ENCODE measurements at regions not wholly inside any gene's neighbourhood (a gene's known extent, or its start where the extent isn't known, plus 50 kb on each side); places are given as distances from the start of the nearest gene placed in this dataset.
A peak's percentile ranks its signal among the peaks of the same experiment; 100 is the strongest.

DNA sequence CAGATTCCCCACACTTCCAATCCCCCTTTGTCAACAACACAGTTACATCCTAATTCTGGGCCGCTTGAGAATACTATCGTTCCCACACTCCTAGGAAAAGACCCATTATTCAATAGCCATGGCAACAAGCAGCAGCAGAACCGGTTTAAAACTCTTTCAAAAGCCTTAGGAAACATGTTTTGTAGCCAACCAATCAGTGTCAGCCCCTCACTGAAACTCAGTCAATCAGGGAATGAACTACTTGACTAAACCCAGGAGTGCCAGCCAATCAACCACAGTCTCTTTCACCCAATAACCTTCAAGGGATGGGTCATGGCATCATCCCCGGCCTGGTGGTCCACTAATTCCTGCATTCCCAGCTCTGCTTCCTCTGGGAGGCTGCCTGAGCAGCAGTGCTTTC, 204.8 kb upstream of the HS6ST1 start:
- FAIRE-seq = no peak
- H3K27ac ChIP-seq = no peak overlapping the region
- TF ChIP-seq, protein P1, sequence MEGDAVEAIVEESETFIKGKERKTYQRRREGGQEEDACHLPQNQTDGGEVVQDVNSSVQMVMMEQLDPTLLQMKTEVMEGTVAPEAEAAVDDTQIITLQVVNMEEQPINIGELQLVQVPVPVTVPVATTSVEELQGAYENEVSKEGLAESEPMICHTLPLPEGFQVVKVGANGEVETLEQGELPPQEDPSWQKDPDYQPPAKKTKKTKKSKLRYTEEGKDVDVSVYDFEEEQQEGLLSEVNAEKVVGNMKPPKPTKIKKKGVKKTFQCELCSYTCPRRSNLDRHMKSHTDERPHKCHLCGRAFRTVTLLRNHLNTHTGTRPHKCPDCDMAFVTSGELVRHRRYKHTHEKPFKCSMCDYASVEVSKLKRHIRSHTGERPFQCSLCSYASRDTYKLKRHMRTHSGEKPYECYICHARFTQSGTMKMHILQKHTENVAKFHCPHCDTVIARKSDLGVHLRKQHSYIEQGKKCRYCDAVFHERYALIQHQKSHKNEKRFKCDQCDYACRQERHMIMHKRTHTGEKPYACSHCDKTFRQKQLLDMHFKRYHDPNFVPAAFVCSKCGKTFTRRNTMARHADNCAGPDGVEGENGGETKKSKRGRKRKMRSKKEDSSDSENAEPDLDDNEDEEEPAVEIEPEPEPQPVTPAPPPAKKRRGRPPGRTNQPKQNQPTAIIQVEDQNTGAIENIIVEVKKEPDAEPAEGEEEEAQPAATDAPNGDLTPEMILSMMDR (IDR thresholded peaks at IDR 0.05) = no peak

DNA sequence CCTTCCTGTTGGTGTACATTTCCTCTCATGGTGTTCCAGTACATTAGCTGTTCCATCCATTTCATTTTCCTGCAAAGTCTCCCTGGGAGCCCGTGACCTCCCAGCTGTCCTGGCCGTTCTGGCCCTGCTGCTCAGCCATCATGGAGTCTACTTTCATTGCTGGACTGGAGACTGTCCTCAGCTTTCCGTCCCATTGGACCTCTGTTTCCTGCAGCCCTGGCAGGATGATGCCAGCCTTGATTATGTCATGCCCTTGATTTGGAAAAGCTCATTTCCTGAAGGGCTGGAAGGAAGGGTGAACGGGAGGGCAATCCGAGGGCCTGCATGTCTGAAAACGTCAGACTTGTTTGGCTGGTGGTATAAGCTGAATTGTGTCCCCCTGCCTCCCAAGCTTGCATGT, 205.5 kb upstream of the HS6ST1 start:
- intact Hi-C loops (cut with DNase I) = no loop called here
- Histone ChIP-seq H3K36me3 (no peaks in the 10 kb centered on the region), H3K27ac (no peak overlapping the region), H3K9me3 (no peaks in the 10 kb centered on the region), H3K27me3 (no peaks in the 10 kb centered on the region), H3K4me3 (no peak overlapping the region), H3K4me1 (no peaks in the 10 kb centered on the region)
- FAIRE-seq (no peak), DNase-seq (no peak), ATAC-seq (no peak)
- TF ChIP-seq, protein P1 (IDR thresholded peaks at IDR 0.05) = no peak
- WGBS, 2 donors = 86 to 88% methylated on average over 6 of the region's 6 CpGs

More for the DNA sequence above, 204.8 kb upstream of the HS6ST1 start:
- Histone ChIP-seq H3K9me3 (no peaks in the 10 kb centered on the region), H3K4me1 (no peaks in the 10 kb centered on the region), H3K4me3 (no peak overlapping the region), H3K36me3 (no peaks in the 10 kb centered on the region), H3K27me3 (no peaks in the 10 kb centered on the region)
- ATAC-seq = peak in 1 of 4 donors; percentile 12
- DNase-seq = no peak
- WGBS, 2 donors = 67 to 71% methylated on average over 4 of the region's 4 CpGs
- intact Hi-C loops (cut with DNase I) = no loop called here

DNA sequence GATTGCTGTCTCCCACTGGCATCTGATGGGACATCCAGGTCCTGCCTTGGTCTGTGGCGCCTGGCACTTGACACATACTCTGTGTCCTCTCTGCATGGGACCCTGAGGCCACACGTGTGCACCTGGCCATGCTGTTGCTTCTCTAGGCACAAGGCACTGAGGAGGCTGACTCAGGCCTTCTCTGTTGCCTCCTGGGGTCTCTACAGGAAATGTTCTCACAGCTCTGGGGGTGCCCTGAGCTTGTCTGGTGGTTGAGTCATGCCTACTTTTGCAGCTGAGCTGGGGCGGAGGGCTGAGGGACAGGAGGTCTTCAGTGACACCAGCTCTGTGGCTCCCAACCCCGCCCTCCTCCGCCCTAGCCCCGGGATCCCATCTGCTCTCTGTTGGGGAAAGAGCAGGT, 207.0 kb upstream of the HS6ST1 start:
- WGBS, 2 donors = 91 to 94% methylated on average over 6 of the region's 6 CpGs
- ATAC-seq = no peak
- H3K27me3 ChIP-seq = no peaks in the 10 kb centered on the region
- no peak for FAIRE-seq
- no peak overlapping the region for H3K4me3 ChIP-seq
- H3K4me1 ChIP-seq = no peaks in the 10 kb centered on the region
- no peak for DNase-seq
- no peaks in the 10 kb centered on the region for H3K36me3 ChIP-seq
- H3K27ac ChIP-seq = no peak overlapping the region
- no peaks in the 10 kb centered on the region for H3K9me3 ChIP-seq
- intact Hi-C loops (cut with DNase I) = no loop called here
- TF ChIP-seq, protein P1 (IDR thresholded peaks at IDR 0.05) = no peak

DNA sequence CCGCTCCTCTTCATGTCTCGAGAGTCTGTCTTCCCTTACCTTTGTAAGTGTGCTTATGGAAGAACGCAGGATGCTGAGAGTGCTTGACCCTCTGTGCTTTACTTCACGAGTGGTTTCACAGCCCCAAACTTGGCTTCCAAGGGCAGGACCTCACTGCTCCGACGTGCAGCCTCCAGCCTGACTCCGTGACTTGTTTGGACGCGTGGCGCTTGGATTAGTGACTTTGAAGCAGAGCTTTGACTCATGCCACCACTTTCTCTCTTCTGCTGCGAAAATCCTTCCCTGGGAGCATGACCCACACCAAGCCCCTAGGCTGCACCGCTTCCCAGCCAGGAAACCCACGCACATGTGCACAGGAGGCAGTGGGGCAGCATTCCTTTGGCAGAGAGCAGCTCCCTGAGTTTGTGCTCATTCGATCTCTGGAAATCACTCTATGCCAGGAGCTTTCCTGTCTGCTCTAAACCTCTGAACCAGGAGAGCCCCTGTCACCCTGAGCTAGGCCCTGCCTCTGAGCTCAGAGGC, 207.8 kb upstream of the HS6ST1 start:
- FAIRE-seq = no peak
- no peak overlapping the region for H3K27ac ChIP-seq

DNA sequence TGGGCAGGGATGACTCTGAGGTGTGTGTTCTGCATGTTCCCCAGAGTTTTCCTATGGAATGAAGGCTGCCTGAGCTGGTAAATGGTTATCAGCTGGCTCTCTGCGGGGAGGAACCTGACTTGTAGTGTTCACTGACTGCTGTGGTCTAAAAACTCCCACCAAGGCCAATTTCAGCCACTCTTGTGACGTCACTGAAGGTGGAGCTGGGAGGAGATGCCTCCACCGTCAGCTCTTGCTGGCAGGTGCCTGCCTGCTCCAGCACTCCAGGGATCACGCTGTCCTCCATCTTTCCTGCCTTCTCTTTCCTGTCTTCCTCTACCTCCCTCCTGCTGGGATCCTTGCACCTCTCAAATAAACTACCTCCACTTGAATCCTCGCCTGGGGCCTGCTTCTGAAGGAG, 209.5 kb upstream of the HS6ST1 start:
- H3K4me3 ChIP-seq = no peak overlapping the region
- FAIRE-seq = no peak

More for the DNA sequence above, 207.8 kb upstream of the HS6ST1 start:
- Histone ChIP-seq H3K4me1 (no peaks in the 10 kb centered on the region), H3K4me3 (no peak overlapping the region), H3K9me3 (no peaks in the 10 kb centered on the region), H3K27me3 (no peaks in the 10 kb centered on the region), H3K36me3 (no peaks in the 10 kb centered on the region)
- TF ChIP-seq, protein P1 (IDR thresholded peaks at IDR 0.05) = no peak
- no peak for DNase-seq
- whole genome bisulfite sequencing, 2 donors = 93 to 95% methylated on average over 14 of the region's 14 CpGs
- intact Hi-C loops (cut with DNase I) = no loop called here
- no peak for ATAC-seq

More for the DNA sequence above, 209.5 kb upstream of the HS6ST1 start:
- 89 to 95% methylated on average over 5 of the region's 5 CpGs for WGBS, 2 donors
- no peak for ATAC-seq
- Histone ChIP-seq H3K9me3 (no peaks in the 10 kb centered on the region), H3K4me1 (no peaks in the 10 kb centered on the region), H3K27ac (no peak overlapping the region), H3K27me3 (no peaks in the 10 kb centered on the region), H3K36me3 (no peaks in the 10 kb centered on the region)
- TF ChIP-seq, protein P1 (IDR thresholded peaks at IDR 0.05) = no peak
- intact Hi-C loops (cut with DNase I) = no loop called here
- DNase-seq = no peak

All from pancreas (tissue), 10 donors.